HCT116 (cell line): ENCODE measurements at regions not wholly inside any gene's neighbourhood (a gene's known extent, or its start where the extent isn't known, plus 50 kb on each side); places are given as distances from the start of the nearest gene placed in this dataset.

ENCODE experiments used
- ATAC-seq: fragments of 200-7000 bp; cut with Tn5 transposase; 2 replicates; pipeline ENCODE4 v1.9.1; 2020; ENCODE audit warnings: mild to moderate bottlenecking, moderate library complexity
- BruUV-seq: library from RNA; stranded (reverse); fragments of 400-500 nt; replicated peaks from 2 replicates; lab custom pipeline; 2021; lab: Mats Ljungman, UMichigan
- CTCF ChIA-PET: fragments of 300-600 bp; sonication (Branson Sonifier 250); formaldehyde crosslinking; loops from one replicate; lab custom pipeline; 2021; ENCODE audit warnings: antibody characterized with exemption; lab: Charles Lee
- POLR2A ChIA-PET: fragments of 300-600, 350-600 bp; sonication (Branson Sonifier 250); formaldehyde crosslinking; loops from one replicate; lab custom pipeline; 2021; ENCODE audit warnings: antibody characterized with exemption; lab: Charles Lee
- RAD21 ChIA-PET, 2 experiments: fragments of 300-600 bp; sonication (Branson Sonifier 250); formaldehyde crosslinking; loops; one replicate each; lab custom pipeline; 2023; ENCODE audit warnings: low total read pairs in 2 of 2; ENCODE audit not compliant: uncharacterized antibody in 2 of 2, unreplicated experiment in 2 of 2, low non-redundant PET in 1 of 2; lab: Charles Lee
- DNase-seq: peaks from one replicate; pipeline ENCODE4 v3.0.0-alpha.2; 2010; ENCODE audit warnings: low read depth, low spot score
- H2AFZ ChIP-seq: fragments of 200-600 bp; shearing (Covaris generic), sonication (generic); 2 replicates; pipeline ENCODE4 v1.6.1; 2017; ENCODE audit warnings: low read depth, mixed run types, mixed read lengths, antibody characterized with exemption, low read length; ENCODE audit not compliant: poor library complexity, severe bottlenecking
- H3K27ac ChIP-seq: 2 replicates; pipeline ENCODE4 v1.5.1; 2012; ENCODE audit warnings: low read depth, low read length
- H3K27me3 ChIP-seq: fragments of 200-600 bp; sonication (generic); 2 replicates; pipeline ENCODE4 v1.6.1; 2016; ENCODE audit warnings: mixed run types, low read length, mixed read lengths; ENCODE audit not compliant: insufficient read depth
- H3K36me3 ChIP-seq, 2 experiments: fragments of 200-500 bp in 1 of 2; fragments of 200-600 bp in 1 of 2; sonication (Bioruptor generic) in 1 of 2; sonication (generic) in 1 of 2; 2 replicates each; pipeline versions ENCODE4 v1.5.1 to v1.6.1; 2014 to 2016; ENCODE audit warnings: low read length in 2 of 2, inconsistent platforms in 1 of 2, mixed read lengths in 1 of 2, mixed run types in 1 of 2; ENCODE audit not compliant: insufficient read depth in 2 of 2, control insufficient read depth in 1 of 2
- H3K4me1 ChIP-seq, 2 experiments: fragments of 200-600 bp in 1 of 2; sonication (generic) in 1 of 2; 2 replicates each; pipeline versions ENCODE4 v1.5.1 to v1.6.1; 2012 to 2017; ENCODE audit warnings: low read length in 2 of 2, inconsistent platforms in 1 of 2, mild to moderate bottlenecking in 1 of 2, mixed read lengths in 1 of 2, mixed run types in 1 of 2, moderate library complexity in 1 of 2; ENCODE audit not compliant: insufficient read depth in 2 of 2, control insufficient read depth in 1 of 2
- H3K4me2 ChIP-seq: fragments of 200-600 bp; sonication (generic); 2 replicates; pipeline ENCODE4 v1.6.1; 2017; ENCODE audit warnings: mixed run types, low read length, mixed read lengths
- H3K4me3 ChIP-seq, 2 experiments: fragments of 200-600 bp in 1 of 2; sonication (generic) in 1 of 2; replicated peaks in 1 of 2; 2 replicates each; pipeline ENCODE4 v1.5.1; 2011 to 2016; ENCODE audit warnings: low read length in 2 of 2, control low read depth in 1 of 2, low read depth in 1 of 2, mild to moderate bottlenecking in 1 of 2, mixed read lengths in 1 of 2, mixed run types in 1 of 2
- H3K79me2 ChIP-seq: fragments of 200-600 bp; sonication (generic); 2 replicates; pipeline ENCODE4 v1.6.1; 2017; ENCODE audit warnings: mild to moderate bottlenecking, mixed run types, low read length, moderate library complexity, mixed read lengths; ENCODE audit not compliant: insufficient read depth
- H3K9ac ChIP-seq: fragments of 200-600 bp; sonication (generic); 2 replicates; pipeline ENCODE4 v1.6.1; 2016; ENCODE audit warnings: low read length, mixed read lengths
- H3K9me2 ChIP-seq: fragments of 200-600 bp; sonication (generic), shearing (Covaris generic); 2 replicates; pipeline ENCODE4 v1.6.1; 2017; ENCODE audit warnings: mixed run types, mild to moderate bottlenecking, moderate library complexity; ENCODE audit not compliant: insufficient read depth
- H3K9me3 ChIP-seq, 2 experiments: fragments of 200-500 bp in 1 of 2; fragments of 200-600 bp in 1 of 2; sonication (Bioruptor generic) in 1 of 2; sonication (generic) in 1 of 2; 2 replicates each; pipeline ENCODE4 v1.6.1; 2014 to 2017; ENCODE audit warnings: low read length in 2 of 2, mixed read lengths in 2 of 2, inconsistent platforms in 1 of 2, low read depth in 1 of 2, mild to moderate bottlenecking in 1 of 2, mixed run types in 1 of 2, moderate library complexity in 1 of 2; ENCODE audit not compliant: control insufficient read depth in 1 of 2, insufficient read depth in 1 of 2
- H4K20me1 ChIP-seq: fragments of 200-600 bp; sonication (generic), shearing (Covaris generic); 2 replicates; pipeline ENCODE4 v1.6.1; 2017; ENCODE audit warnings: mixed run types, mild to moderate bottlenecking, moderate library complexity; ENCODE audit not compliant: insufficient read depth
- CBX3 ChIP-seq: IDR thresholded peaks from 2 replicates; pipeline ENCODE4 v1.6.1; 2012; ENCODE audit warnings: low read depth
- CEBPB ChIP-seq: IDR thresholded peaks from 2 replicates; pipeline ENCODE4 v1.6.1; 2012; ENCODE audit warnings: low read depth
- EGR1 ChIP-seq: IDR thresholded peaks from 2 replicates; pipeline ENCODE4 v1.6.1; 2012; ENCODE audit warnings: low read depth
- ELF1 ChIP-seq: IDR thresholded peaks from 2 replicates; pipeline ENCODE4 v1.6.1; 2012; ENCODE audit warnings: low read depth, borderline replicate concordance
- EZH2 ChIP-seq: fragments of 200-600 bp; sonication (generic); IDR thresholded peaks from 2 replicates; pipeline ENCODE4 v1.6.1; 2017; ENCODE audit warnings: antibody characterized with exemption, mixed run types
- EZH2phosphoT487 ChIP-seq: fragments of 200-600 bp; IDR thresholded peaks from 2 replicates; pipeline ENCODE4 v1.6.1; 2018; ENCODE audit warnings: antibody characterized with exemption, borderline replicate concordance
- POLR2AphosphoS5 ChIP-seq: IDR thresholded peaks from 2 replicates; pipeline ENCODE4 v1.6.1; 2011; ENCODE audit warnings: mild to moderate bottlenecking, low read depth, low read length, moderate library complexity
- RAD21 ChIP-seq: IDR thresholded peaks from 2 replicates; pipeline ENCODE4 v1.6.1; 2012; ENCODE audit warnings: low read depth, mild to moderate bottlenecking
- SIN3A ChIP-seq: IDR thresholded peaks from 2 replicates; pipeline ENCODE4 v1.6.1; 2012; ENCODE audit warnings: low read depth
- SP1 ChIP-seq: IDR thresholded peaks from 2 replicates; pipeline ENCODE4 v1.6.1; 2012; ENCODE audit warnings: low read depth
- SRF ChIP-seq: IDR thresholded peaks from 2 replicates; pipeline ENCODE4 v1.6.1; 2012; ENCODE audit warnings: low read depth
- TCF7L2 ChIP-seq: IDR thresholded peaks from 2 replicates; pipeline ENCODE4 v1.7.0; 2011; ENCODE audit warnings: borderline replicate concordance, inconsistent platforms; ENCODE audit not compliant: insufficient read depth, insufficient read length; ENCODE audit errors: extremely low read depth
- YY1 ChIP-seq: IDR thresholded peaks from 2 replicates; pipeline ENCODE4 v1.6.1; 2011; ENCODE audit warnings: low read length, low read depth, moderate library complexity, mild to moderate bottlenecking; ENCODE audit not compliant: insufficient replicate concordance; ENCODE audit errors: extremely low read depth
- intact Hi-C: fragments of 100-400 bp; cut with micrococcal nuclease; formaldehyde crosslinking; loops from 2 replicates; pipeline ENCODE4 v1.10.0; 2022
- TF ChIP-seq, protein P1 (sequence below): IDR thresholded peaks from 2 replicates; pipeline ENCODE4 v1.6.1; 2012
- TF ChIP-seq, protein P2 (sequence below), 3 experiments: fragments of 200-600 bp in 1 of 3; sonication (generic) in 1 of 3; IDR thresholded peaks in 2 of 3; conservative IDR thresholded peaks in 1 of 3; 2 replicates each; pipeline ENCODE4 v1.5.1; 2012 to 2017; ENCODE audit warnings: low read depth in 2 of 3, low read length in 2 of 3, antibody characterized with exemption in 1 of 3, borderline replicate concordance in 1 of 3, control low read depth in 1 of 3, mild to moderate bottlenecking in 1 of 3, mixed read lengths in 1 of 3, mixed run types in 1 of 3, moderate library complexity in 1 of 3; ENCODE audit not compliant: insufficient read depth in 1 of 3
- TF ChIP-seq, protein P3 (sequence below): IDR thresholded peaks from 2 replicates; pipeline ENCODE4 v1.6.1; 2011; ENCODE audit warnings: mild to moderate bottlenecking, low read length, moderate library complexity; ENCODE audit not compliant: insufficient replicate concordance; ENCODE audit errors: extremely low read depth
- TF ChIP-seq, protein P4 (sequence below): IDR thresholded peaks from 2 replicates; pipeline ENCODE4 v1.6.1; 2012; ENCODE audit warnings: low read depth

DNA sequence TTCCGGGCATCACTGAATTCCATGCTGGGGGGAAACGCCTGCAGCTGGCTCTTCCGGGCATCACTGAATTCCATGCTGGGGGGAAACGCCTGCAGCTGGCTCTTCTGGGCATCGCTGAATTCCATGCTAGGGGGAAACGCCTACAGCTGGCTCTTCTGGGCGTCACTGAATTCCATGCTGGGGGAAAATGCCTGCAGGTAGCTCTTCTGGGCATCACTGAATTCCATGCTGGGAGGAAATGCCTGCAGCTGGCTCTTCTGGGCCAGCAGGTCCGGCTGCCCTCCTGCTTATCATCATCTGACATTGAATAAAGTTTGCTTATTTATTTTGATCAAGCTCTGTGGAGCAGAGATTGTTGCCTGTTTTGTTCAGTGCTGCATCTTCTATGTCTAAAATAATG lies 355.1 kb downstream of the SMOC2 start:
- H3K9me3 ChIP-seq = no peaks in the 10 kb centered on the region
- H3K27ac ChIP-seq = no peak overlapping the region
- no peak for ATAC-seq
- no peak overlapping the region for H3K4me3 ChIP-seq
- DNase-seq = no peak
- CTCF ChIA-PET = no interaction called here
- no TSS peak for BruUV-seq
- no peak overlapping the region for H2AFZ ChIP-seq
- H3K36me3 ChIP-seq = no peaks in the 10 kb centered on the region
- H3K79me2 ChIP-seq = no peaks in the 10 kb centered on the region
- no peaks in the 10 kb centered on the region for H3K4me1 ChIP-seq
- H3K27me3 ChIP-seq = no peaks in the 10 kb centered on the region
- H4K20me1 ChIP-seq = no peaks in the 10 kb centered on the region
- TF ChIP-seq EZH2 = no peak
- TF ChIP-seq, protein P1, sequence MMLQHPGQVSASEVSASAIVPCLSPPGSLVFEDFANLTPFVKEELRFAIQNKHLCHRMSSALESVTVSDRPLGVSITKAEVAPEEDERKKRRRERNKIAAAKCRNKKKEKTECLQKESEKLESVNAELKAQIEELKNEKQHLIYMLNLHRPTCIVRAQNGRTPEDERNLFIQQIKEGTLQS = no peak
- no peak for TF ChIP-seq ELF1
- TF ChIP-seq SRF = no peak
- no peak for TF ChIP-seq SIN3A
- no peak for TF ChIP-seq CBX3
- TF ChIP-seq YY1 = no peak
- TF ChIP-seq, protein P2, sequence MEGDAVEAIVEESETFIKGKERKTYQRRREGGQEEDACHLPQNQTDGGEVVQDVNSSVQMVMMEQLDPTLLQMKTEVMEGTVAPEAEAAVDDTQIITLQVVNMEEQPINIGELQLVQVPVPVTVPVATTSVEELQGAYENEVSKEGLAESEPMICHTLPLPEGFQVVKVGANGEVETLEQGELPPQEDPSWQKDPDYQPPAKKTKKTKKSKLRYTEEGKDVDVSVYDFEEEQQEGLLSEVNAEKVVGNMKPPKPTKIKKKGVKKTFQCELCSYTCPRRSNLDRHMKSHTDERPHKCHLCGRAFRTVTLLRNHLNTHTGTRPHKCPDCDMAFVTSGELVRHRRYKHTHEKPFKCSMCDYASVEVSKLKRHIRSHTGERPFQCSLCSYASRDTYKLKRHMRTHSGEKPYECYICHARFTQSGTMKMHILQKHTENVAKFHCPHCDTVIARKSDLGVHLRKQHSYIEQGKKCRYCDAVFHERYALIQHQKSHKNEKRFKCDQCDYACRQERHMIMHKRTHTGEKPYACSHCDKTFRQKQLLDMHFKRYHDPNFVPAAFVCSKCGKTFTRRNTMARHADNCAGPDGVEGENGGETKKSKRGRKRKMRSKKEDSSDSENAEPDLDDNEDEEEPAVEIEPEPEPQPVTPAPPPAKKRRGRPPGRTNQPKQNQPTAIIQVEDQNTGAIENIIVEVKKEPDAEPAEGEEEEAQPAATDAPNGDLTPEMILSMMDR (IDR thresholded peaks at IDR 0.05 in 2 of 3, conservative IDR thresholded peaks at IDR 0.05 in 1 of 3; ENCODE audit: borderline replicate concordance in 1 of 3, insufficient read depth in 1 of 3, low read depth in 2 of 3, low read length in 2 of 3) = no peak
- TF ChIP-seq POLR2AphosphoS5 = no peak
- no peak for TF ChIP-seq TCF7L2
- no peak for TF ChIP-seq EZH2phosphoT487
- no peak for TF ChIP-seq CEBPB
- no peak for TF ChIP-seq EGR1
- TF ChIP-seq, protein P3, sequence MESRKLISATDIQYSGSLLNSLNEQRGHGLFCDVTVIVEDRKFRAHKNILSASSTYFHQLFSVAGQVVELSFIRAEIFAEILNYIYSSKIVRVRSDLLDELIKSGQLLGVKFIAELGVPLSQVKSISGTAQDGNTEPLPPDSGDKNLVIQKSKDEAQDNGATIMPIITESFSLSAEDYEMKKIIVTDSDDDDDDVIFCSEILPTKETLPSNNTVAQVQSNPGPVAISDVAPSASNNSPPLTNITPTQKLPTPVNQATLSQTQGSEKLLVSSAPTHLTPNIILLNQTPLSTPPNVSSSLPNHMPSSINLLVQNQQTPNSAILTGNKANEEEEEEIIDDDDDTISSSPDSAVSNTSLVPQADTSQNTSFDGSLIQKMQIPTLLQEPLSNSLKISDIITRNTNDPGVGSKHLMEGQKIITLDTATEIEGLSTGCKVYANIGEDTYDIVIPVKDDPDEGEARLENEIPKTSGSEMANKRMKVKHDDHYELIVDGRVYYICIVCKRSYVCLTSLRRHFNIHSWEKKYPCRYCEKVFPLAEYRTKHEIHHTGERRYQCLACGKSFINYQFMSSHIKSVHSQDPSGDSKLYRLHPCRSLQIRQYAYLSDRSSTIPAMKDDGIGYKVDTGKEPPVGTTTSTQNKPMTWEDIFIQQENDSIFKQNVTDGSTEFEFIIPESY = no peak
- TF ChIP-seq RAD21 = no peak
- TF ChIP-seq, protein P4, sequence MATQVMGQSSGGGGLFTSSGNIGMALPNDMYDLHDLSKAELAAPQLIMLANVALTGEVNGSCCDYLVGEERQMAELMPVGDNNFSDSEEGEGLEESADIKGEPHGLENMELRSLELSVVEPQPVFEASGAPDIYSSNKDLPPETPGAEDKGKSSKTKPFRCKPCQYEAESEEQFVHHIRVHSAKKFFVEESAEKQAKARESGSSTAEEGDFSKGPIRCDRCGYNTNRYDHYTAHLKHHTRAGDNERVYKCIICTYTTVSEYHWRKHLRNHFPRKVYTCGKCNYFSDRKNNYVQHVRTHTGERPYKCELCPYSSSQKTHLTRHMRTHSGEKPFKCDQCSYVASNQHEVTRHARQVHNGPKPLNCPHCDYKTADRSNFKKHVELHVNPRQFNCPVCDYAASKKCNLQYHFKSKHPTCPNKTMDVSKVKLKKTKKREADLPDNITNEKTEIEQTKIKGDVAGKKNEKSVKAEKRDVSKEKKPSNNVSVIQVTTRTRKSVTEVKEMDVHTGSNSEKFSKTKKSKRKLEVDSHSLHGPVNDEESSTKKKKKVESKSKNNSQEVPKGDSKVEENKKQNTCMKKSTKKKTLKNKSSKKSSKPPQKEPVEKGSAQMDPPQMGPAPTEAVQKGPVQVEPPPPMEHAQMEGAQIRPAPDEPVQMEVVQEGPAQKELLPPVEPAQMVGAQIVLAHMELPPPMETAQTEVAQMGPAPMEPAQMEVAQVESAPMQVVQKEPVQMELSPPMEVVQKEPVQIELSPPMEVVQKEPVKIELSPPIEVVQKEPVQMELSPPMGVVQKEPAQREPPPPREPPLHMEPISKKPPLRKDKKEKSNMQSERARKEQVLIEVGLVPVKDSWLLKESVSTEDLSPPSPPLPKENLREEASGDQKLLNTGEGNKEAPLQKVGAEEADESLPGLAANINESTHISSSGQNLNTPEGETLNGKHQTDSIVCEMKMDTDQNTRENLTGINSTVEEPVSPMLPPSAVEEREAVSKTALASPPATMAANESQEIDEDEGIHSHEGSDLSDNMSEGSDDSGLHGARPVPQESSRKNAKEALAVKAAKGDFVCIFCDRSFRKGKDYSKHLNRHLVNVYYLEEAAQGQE = no peak
- no peak for TF ChIP-seq SP1
- RAD21 ChIA-PET = no interaction called here
- intact Hi-C loops = no loop called here
- H3K9ac ChIP-seq = no peak overlapping the region
- no peaks in the 10 kb centered on the region for H3K9me2 ChIP-seq
- no peak overlapping the region for H3K4me2 ChIP-seq
- POLR2A ChIA-PET = no interaction called here
